IPS DF 19.7 (cell line): ENCODE measurements at regions not wholly inside any gene's neighbourhood (a gene's known extent, or its start where the extent isn't known, plus 50 kb on each side); places are given as distances from the start of the nearest gene placed in this dataset.

Experiments used
- DNase-seq: peaks from one replicate; pipeline ENCODE4 v3.0.0-alpha.2; 2013; ENCODE audit warnings: low read depth, low spot score

DNA sequence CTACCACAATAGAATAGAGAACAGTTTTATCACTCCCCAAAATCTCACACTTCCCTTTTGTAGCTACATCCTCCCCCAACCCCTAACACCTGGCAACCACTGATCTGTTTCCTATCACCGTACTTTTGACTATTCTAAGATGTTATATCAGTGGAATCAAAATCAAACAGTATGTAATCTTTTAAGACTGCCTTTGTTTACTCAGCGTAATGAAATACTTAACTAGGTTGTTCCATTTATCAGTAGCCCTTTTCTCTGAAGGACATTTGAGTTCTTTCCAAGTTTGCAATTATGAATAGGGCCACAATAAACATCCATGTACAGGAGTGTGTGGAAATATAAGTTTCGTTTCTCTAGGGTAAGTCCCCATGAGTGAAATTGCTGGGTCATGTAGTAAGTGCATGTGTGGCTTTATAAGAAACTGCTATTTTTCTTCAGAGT, 372.3 kb downstream of the SV2B start:
- no peak for DNase-seq

- DNase-seq = no peak
Measured at GRCh38 chr15:91473894-91474545, 374.0 kb downstream of the SV2B start.

- DNase-seq = no peak
Measured at GRCh38 chr15:91476861-91477260, 376.6 kb upstream of the SLCO3A1 start.

DNA sequence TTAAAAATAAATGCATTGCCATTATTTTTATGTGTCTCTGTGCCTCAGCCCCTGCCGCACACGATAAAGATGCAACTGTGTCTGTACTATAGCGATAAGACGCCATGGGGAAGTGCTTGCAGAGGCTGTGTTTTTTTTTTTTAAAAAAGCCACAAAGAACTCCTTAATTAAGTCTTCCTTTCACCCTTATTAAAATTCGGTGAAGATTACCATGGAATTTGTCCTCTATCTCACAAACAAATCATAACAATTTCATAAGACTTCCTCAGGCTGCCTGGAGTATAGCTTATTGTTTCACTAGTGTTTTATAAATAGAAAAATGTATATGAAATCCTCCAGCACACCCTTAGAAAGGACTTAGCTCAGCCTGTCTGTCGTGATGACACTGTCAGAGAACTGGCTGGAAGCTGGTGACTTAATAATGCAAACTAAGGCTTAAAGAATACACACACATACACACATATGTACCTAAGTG, 374.8 kb upstream of the SLCO3A1 start:
- DNase-seq = no peak

DNA sequence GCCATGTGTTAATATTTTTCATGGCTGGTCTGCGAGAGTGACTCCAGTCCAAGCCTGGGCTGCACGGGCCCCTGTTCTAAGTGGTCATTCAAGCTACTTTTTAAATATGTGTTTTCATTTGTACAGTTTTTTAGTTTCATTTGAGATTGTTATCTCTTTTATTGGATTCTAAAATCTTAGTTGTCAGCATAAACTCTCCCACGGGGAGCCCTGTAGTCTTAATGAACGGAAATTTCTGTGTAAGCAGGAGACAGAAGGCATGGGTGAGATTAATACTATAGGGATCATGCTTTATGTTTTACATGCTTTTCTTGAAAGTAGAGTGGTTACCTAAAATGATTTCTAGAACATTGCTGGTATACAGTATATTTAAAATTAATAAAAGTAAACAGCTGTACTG, 373.1 kb upstream of the SLCO3A1 start:
- no peak for DNase-seq

DNA sequence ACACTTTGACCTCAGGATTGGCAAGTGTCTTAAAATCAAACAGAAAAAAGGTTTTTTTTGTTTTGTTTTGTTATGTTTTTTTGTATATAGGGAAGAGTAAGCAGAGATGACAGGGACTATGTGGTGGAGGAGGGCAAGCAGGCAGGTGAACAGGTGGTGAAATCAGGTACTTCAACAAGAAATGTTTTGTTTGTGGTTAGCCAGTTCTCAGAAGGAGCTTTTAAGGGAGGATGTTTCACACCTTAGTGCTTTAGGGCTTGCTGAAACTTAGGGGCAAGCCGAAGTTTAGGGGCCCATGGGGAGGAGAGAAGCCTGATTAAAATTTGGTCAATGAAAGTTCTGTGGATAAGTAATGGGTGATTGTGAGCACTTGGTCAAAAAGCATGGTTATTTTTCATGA, 370.7 kb upstream of the SLCO3A1 start:
- no peak for DNase-seq

GRCh38 chr15:91484141-91484540, 369.4 kb upstream of the SLCO3A1 start:
- no peak for DNase-seq

- no peak for DNase-seq
Measured at GRCh38 chr15:91488452-91488851, 365.1 kb upstream of the SLCO3A1 start.

GRCh38 chr15:91490211-91490610, 363.3 kb upstream of the SLCO3A1 start:
- DNase-seq = no peak

DNA sequence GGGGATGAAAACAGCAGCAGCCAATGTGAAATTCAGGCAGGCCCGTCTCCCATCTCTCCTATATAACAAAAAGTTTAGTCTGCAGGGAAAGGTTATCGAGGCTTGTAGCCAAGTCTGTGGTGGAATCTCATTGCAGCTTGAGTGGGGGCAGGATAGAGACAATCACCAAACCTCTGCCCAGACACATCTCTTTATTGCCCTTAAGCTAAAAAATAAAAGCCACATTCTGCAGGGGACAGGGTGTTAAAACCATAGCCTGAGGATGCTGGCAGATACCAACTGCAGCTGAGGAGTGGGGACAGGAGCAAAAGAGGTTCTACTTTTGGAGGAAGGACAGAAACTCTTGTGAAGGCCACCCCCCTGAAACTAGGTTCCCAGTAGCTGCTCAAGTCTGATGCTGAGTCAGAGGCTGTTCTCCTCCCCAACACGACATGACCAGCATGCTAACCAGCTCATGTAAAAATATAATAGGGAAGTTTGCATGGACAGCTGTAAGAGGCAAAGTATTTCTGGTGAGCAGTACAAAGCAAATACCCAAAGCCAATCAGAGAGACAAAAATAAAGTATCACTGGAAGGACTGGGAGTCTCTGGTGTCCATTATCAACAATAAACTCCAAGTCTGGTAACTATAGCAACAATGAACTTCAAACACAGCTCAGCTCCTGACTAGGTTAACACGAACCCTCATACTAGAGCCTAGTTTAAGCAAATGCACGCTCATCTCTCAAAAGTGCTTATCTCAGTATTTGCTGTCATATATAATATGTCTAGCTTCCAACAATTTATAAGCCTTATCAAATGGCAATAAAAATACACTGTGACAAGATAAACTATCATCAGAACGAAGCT, 362.2 kb upstream of the SLCO3A1 start:
- DNase-seq = no peak

- no peak for DNase-seq
Measured at GRCh38 chr15:91496754-91497691, 356.5 kb upstream of the SLCO3A1 start.

DNA sequence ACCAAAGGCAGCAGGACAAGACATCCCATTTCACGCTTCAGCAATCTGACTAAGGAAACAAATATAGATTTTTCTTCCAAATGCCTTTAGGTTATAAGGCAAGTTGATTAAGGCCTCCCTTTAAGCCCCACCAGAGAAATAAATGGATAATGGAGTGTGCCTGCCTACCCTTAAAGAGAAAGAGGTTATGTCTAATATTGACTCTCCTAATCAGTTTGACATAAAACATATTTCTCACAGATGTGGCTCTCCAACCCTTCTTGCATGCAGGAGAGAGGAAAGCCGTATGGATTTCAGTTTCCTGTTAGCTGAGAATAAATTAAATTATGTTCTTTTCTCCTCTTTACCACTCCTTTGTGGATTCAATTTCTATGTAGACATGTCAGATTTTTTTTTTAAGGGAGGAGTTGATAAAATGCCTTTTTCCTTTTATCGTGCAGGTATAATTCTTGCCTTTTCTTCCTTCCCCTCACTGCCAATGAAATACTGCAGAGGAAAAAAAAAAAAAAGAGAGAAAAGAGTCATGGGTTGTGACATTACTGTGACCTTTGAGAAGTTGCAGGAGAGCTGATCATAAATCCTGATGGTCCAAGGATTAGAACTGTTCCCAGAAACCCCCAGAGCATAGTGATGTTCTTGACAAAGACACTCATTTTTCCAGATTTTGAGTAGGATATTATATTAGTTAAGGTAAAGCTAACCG, 355.3 kb upstream of the SLCO3A1 start:
- no peak for DNase-seq

- no peak for DNase-seq
Measured at GRCh38 chr15:91498749-91499062, 354.8 kb upstream of the SLCO3A1 start.

- no peak for DNase-seq
Measured at GRCh38 chr15:91499774-91500383, 353.6 kb upstream of the SLCO3A1 start.

DNA sequence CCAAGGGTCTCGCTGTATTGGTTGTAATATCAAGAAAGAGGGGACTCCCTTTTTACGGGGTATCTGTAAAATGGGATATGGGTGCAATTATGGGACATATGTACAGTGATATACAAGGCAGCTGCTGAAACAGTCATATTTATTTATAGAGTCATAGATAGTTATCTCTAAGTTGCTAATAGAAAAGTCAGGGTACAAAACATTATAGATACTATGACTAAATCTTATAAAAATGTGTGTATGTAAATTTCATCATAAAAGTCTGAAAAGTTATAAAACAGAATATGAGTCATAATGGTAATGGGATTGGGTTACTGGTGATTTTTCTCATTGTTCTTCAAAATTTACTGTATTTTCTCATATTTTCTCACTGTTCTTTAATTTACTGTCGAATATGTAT, 344.9 kb upstream of the SLCO3A1 start:
- DNase-seq = no peak

- no peak for DNase-seq
Measured at GRCh38 chr15:91514147-91514546, 339.4 kb upstream of the SLCO3A1 start.

GRCh38 chr15:91515188-91515754, 338.2 kb upstream of the SLCO3A1 start:
- DNase-seq = no peak

GRCh38 chr15:91516866-91517265, 336.6 kb upstream of the SLCO3A1 start:
- no peak for DNase-seq

GRCh38 chr15:91517491-91518200, 335.9 kb upstream of the SLCO3A1 start:
- DNase-seq = no peak

DNA sequence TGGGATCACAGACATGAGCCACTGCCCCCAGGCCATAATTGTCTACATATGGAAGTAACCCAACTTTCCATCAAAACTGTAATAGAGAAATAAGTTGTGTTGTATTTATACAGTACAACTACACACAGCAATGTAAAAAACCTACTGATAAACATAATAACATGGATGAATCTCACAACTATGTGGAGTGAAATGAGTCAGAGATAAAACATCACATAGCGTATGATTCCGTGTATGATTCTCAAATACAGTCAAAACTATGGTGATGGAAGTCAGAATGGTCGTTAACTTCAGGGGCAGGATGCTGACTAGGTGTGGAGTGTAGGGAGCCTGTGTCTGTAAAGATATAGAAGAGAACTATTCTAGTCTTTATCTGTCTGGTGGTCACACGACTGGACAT, 332.7 kb upstream of the SLCO3A1 start:
- no peak for DNase-seq
